H1 (cell line): ENCODE measurements at regions not wholly inside any gene's neighbourhood (a gene's known extent, or its start where the extent isn't known, plus 50 kb on each side); places are given as distances from the start of the nearest gene placed in this dataset.
A peak's percentile ranks its signal among the peaks of the same experiment; 100 is the strongest.

Experiments
- CTCF ChIA-PET: fragments of 300-600 bp; sonication (Branson Sonifier 250); formaldehyde crosslinking; loops from one replicate; lab custom pipeline; 2021; ENCODE audit not compliant: partially characterized antibody; lab: Charles Lee
- POLR2A ChIA-PET: fragments of 300-600 bp; sonication (Branson Sonifier 250); formaldehyde crosslinking; loops from one replicate; lab custom pipeline; 2021; ENCODE audit warnings: inconsistent platforms; ENCODE audit not compliant: partially characterized antibody; lab: Charles Lee
- DNase-seq, 2 experiments: peaks; one replicate each; pipeline versions ENCODE4 v3.0.0 to v3.0.0-alpha.2; 2010 to 2022; ENCODE audit warnings: low spot score in 2 of 2, low read depth in 1 of 2, mixed read lengths in 1 of 2
- FAIRE-seq: peaks from 2 replicates; lab custom pipeline; 2011; peaks lifted over from hg19 to GRCh38; lab: Jason Lieb, UNC
- H2AFZ ChIP-seq: 2 replicates; pipeline ENCODE4 v1.8.1; 2012; ENCODE audit warnings: low read length, inconsistent platforms
- H2AK5ac ChIP-seq: 2 replicates; pipeline ENCODE4 v1.6.1; 2013; ENCODE audit warnings: low read depth, low read length
- H2BK120ac ChIP-seq: replicated peaks from 2 replicates; pipeline ENCODE3; 2013; ENCODE audit warnings: low read depth, low read length, inconsistent platforms
- H2BK12ac ChIP-seq: 2 replicates; pipeline ENCODE4 v1.6.1; 2013; ENCODE audit warnings: low read depth, low read length
- H2BK15ac ChIP-seq: 2 replicates; pipeline ENCODE4 v1.6.1; 2013; ENCODE audit warnings: low read length
- H2BK20ac ChIP-seq: 2 replicates; pipeline ENCODE4 v1.6.1; 2013; ENCODE audit warnings: low read length
- H2BK5ac ChIP-seq: 2 replicates; pipeline ENCODE4 v1.6.1; 2013; ENCODE audit warnings: low read depth, low read length
- H3K14ac ChIP-seq: 2 replicates; pipeline ENCODE4 v1.6.1; 2013; ENCODE audit warnings: inconsistent platforms; ENCODE audit not compliant: insufficient read length
- H3K18ac ChIP-seq: 2 replicates; pipeline ENCODE4 v1.6.1; 2013; ENCODE audit warnings: low read length; ENCODE audit errors: extremely low read depth
- H3K23ac ChIP-seq: 2 replicates; pipeline ENCODE4 v1.6.1; 2013; ENCODE audit warnings: inconsistent platforms; ENCODE audit not compliant: insufficient read length
- H3K23me2 ChIP-seq: 2 replicates; pipeline ENCODE4 v1.6.1; 2013; ENCODE audit warnings: low read depth, low read length
- H3K27ac ChIP-seq: 2 replicates; pipeline ENCODE4 v1.6.1; 2011; ENCODE audit warnings: low read depth, low read length, inconsistent platforms
- H3K27me3 ChIP-seq, 4 experiments: replicated peaks in 1 of 4; 1 replicate in 1 of 4; 2 replicates in 3 of 4; pipeline versions ENCODE4 v1.6.1 to v1.8.1; 2011 to 2013; ENCODE audit warnings: low read length in 3 of 4, mild to moderate bottlenecking in 3 of 4, inconsistent platforms in 2 of 4, mixed read lengths in 2 of 4, moderate library complexity in 1 of 4; ENCODE audit not compliant: control insufficient read depth in 3 of 4, insufficient read depth in 3 of 4; ENCODE audit errors: extremely low read depth in 1 of 4
- H3K36me3 ChIP-seq, 4 experiments: 2 replicates each; pipeline versions ENCODE4 v1.6.1 to v1.8.1; 2011 to 2013; ENCODE audit warnings: mild to moderate bottlenecking in 4 of 4, low read length in 3 of 4, moderate library complexity in 2 of 4, control low read depth in 1 of 4, inconsistent platforms in 1 of 4; ENCODE audit not compliant: insufficient read depth in 4 of 4, control insufficient read depth in 2 of 4
- H3K4ac ChIP-seq: replicated peaks from 2 replicates; pipeline ENCODE3; 2013; ENCODE audit warnings: low read length, low read depth, mixed read lengths, inconsistent platforms; ENCODE audit not compliant: insufficient read length
- H3K4me1 ChIP-seq, 4 experiments: replicated peaks in 1 of 4; 1 replicate in 1 of 4; 2 replicates in 3 of 4; pipeline versions ENCODE4 v1.6.1 to v1.8.1; 2011 to 2013; ENCODE audit warnings: low read length in 3 of 4, inconsistent platforms in 2 of 4, mixed read lengths in 1 of 4; ENCODE audit not compliant: insufficient read depth in 4 of 4, control insufficient read depth in 3 of 4
- H3K4me2 ChIP-seq, 2 experiments: 2 replicates each; pipeline versions ENCODE4 v1.6.1 to v1.8.1; 2011 to 2013; ENCODE audit warnings: low read depth in 2 of 2, low read length in 2 of 2, control low read depth in 1 of 2, inconsistent platforms in 1 of 2, mild to moderate bottlenecking in 1 of 2; ENCODE audit not compliant: insufficient read depth in 1 of 2
- H3K4me3 ChIP-seq, 4 experiments: fragments of 200-600, 300-600 bp in 1 of 4; sonication (generic), shearing (Covaris generic), sonication (Bioruptor Twin) in 1 of 4; 2 replicates each; pipeline versions ENCODE4 v1.5.1 to v1.8.1; 2011 to 2016; ENCODE audit warnings: low read length in 4 of 4, low read depth in 3 of 4, control low read depth in 2 of 4, inconsistent platforms in 2 of 4, mild to moderate bottlenecking in 2 of 4, mixed read lengths in 1 of 4, moderate library complexity in 1 of 4; ENCODE audit not compliant: insufficient read depth in 2 of 4; ENCODE audit errors: extremely low read depth in 1 of 4
- H3K56ac ChIP-seq: replicated peaks from 2 replicates; pipeline ENCODE3; 2013; ENCODE audit warnings: low read depth, mild to moderate bottlenecking, mixed read lengths, low read length, inconsistent platforms; ENCODE audit not compliant: insufficient read length
- H3K79me1 ChIP-seq: 2 replicates; pipeline ENCODE4 v1.6.1; 2013; ENCODE audit warnings: low read depth, low read length, control low read depth
- H3K79me2 ChIP-seq, 2 experiments: 2 replicates each; pipeline versions ENCODE4 v1.6.1 to v1.8.1; 2012 to 2013; ENCODE audit warnings: low read length in 2 of 2, mild to moderate bottlenecking in 2 of 2, inconsistent platforms in 1 of 2; ENCODE audit not compliant: insufficient read depth in 2 of 2, control insufficient read depth in 1 of 2
- H3K9ac ChIP-seq, 4 experiments: replicated peaks in 1 of 4; 1 replicate in 1 of 4; 2 replicates in 3 of 4; pipeline versions ENCODE4 v1.6.1 to v1.8.1; 2011 to 2013; ENCODE audit warnings: low read depth in 3 of 4, low read length in 3 of 4, control low read depth in 2 of 4, mild to moderate bottlenecking in 2 of 4, moderate library complexity in 2 of 4, inconsistent platforms in 1 of 4; ENCODE audit errors: extremely low read depth in 1 of 4
- H3K9me3 ChIP-seq, 2 experiments: 2 replicates each; pipeline versions ENCODE4 v1.6.1 to v1.8.1; 2012 to 2013; ENCODE audit warnings: mild to moderate bottlenecking in 2 of 2, moderate library complexity in 2 of 2, control low read depth in 1 of 2, inconsistent platforms in 1 of 2, low read depth in 1 of 2, low read length in 1 of 2, mixed read lengths in 1 of 2; ENCODE audit not compliant: insufficient read depth in 2 of 2
- H4K20me1 ChIP-seq, 2 experiments: replicated peaks in 1 of 2; 2 replicates each; pipeline versions ENCODE3 to v1.8.1; 2011 to 2013; ENCODE audit warnings: inconsistent platforms in 2 of 2, low read length in 2 of 2, mild to moderate bottlenecking in 1 of 2; ENCODE audit not compliant: insufficient read depth in 2 of 2, control insufficient read depth in 1 of 2
- H4K5ac ChIP-seq: 2 replicates; pipeline ENCODE4 v1.6.1; 2013; ENCODE audit warnings: low read length, low read depth, mixed read lengths, inconsistent platforms; ENCODE audit not compliant: insufficient read length
- H4K8ac ChIP-seq: 2 replicates; pipeline ENCODE4 v1.8.0; 2013; ENCODE audit warnings: mild to moderate bottlenecking, moderate library complexity, low read length, inconsistent platforms; ENCODE audit not compliant: insufficient read depth; ENCODE audit errors: extremely low read depth
- H4K91ac ChIP-seq: replicated peaks from 2 replicates; pipeline ENCODE3; 2013; ENCODE audit warnings: low read length, mixed read lengths, inconsistent platforms; ENCODE audit not compliant: insufficient read length
- CHD1 ChIP-seq: IDR thresholded peaks from 2 replicates; pipeline ENCODE4 v1.6.1; 2012; ENCODE audit warnings: low read depth, low read length, improper control_type of control experiment
- CHD2 ChIP-seq: IDR thresholded peaks from 2 replicates; pipeline ENCODE4 v1.6.1; 2012; ENCODE audit warnings: low read length, improper control_type of control experiment
- CREB1 ChIP-seq: IDR thresholded peaks from 2 replicates; pipeline ENCODE4 v1.6.1; 2012; ENCODE audit warnings: inconsistent platforms
- CTCF ChIP-seq, 3 experiments: IDR thresholded peaks; 1 replicate in 2 of 3; 2 replicates in 1 of 3; pipeline versions ENCODE4 v1.5.1 to v1.6.1; 2011; ENCODE audit warnings: low read length in 3 of 3, mild to moderate bottlenecking in 3 of 3, inconsistent platforms in 2 of 3, low read depth in 1 of 3, moderate library complexity in 1 of 3; ENCODE audit not compliant: insufficient read depth in 1 of 3; ENCODE audit errors: control extremely low read depth in 1 of 3
- KDM4A ChIP-seq: IDR thresholded peaks from one replicate; pipeline ENCODE4 v1.7.1; 2012; ENCODE audit warnings: low read depth, mild to moderate bottlenecking, moderate library complexity, low read length, inconsistent platforms; ENCODE audit not compliant: severe bottlenecking
- MAFK ChIP-seq: IDR thresholded peaks from 2 replicates; pipeline ENCODE4 v1.6.1; 2012; ENCODE audit warnings: low read depth, mild to moderate bottlenecking, improper control_type of control experiment, low read length
- RBBP5 ChIP-seq: IDR thresholded peaks from 2 replicates; pipeline ENCODE4 v1.7.1; 2012; ENCODE audit warnings: low read depth, mild to moderate bottlenecking, inconsistent platforms, low read length, moderate library complexity, borderline replicate concordance
- TAF1 ChIP-seq: IDR thresholded peaks from 2 replicates; pipeline ENCODE4 v1.6.1; 2011; ENCODE audit warnings: mild to moderate bottlenecking, low read depth, low read length
- TBP ChIP-seq: IDR thresholded peaks from 2 replicates; pipeline ENCODE4 v1.6.1; 2011; ENCODE audit warnings: low read depth, low read length, improper control_type of control experiment
- WGBS, 2 experiments: shearing (Covaris generic) in 1 of 2; methylation state at CpG; one replicate each; pipeline versions ENCODE4 v1.1.6 to v1.1.7; 2013 to 2015; ENCODE audit warnings: low lambda C conversion rate in 2 of 2, mixed read lengths in 2 of 2, inconsistent platforms in 1 of 2, low coverage in 1 of 2, missing lambda C conversion rate in 1 of 2; ENCODE audit not compliant: insufficient replicate concordance in 2 of 2, insufficient coverage in 1 of 2, insufficient read length in 1 of 2; ENCODE audit errors: extremely low coverage in 1 of 2, missing lambda C conversion rate in 1 of 2; 5-methylcytosine and 5-hydroxymethylcytosine counted together

GRCh38 chr18:77482190-77483085 is 232.8 kb downstream of the GALR1 start:
- Histone ChIP-seq H3K27me3 (peaks cover 0 to 1% (median 0%) of the 10 kb centered on the region in 4 experiments; a peak in 1 of 7 replicates), H2BK12ac (no peak overlapping the region), H3K23me2 (no peaks in the 10 kb centered on the region), H3K79me1 (no peaks in the 10 kb centered on the region), H3K36me3 (no peaks in the 10 kb centered on the region), H2BK15ac (peak overlapping the region; percentile 18; the same call in 1 of the 2 replicates), H3K4ac (no peak overlapping the region), H4K20me1 (no peaks in the 10 kb centered on the region), H2AFZ (no peak overlapping the region), H3K79me2 (no peaks in the 10 kb centered on the region), H3K4me3 (no peak overlapping the region), H2BK5ac (no peak overlapping the region), H2BK20ac (no peak overlapping the region), H2BK120ac (no peak overlapping the region), H3K4me1 (no peaks in the 10 kb centered on the region), H4K91ac (no peak overlapping the region), H3K56ac (no peak overlapping the region), H3K18ac (no peak overlapping the region), H2AK5ac (no peak overlapping the region), H4K5ac (no peak overlapping the region), H4K8ac (no peak overlapping the region), H3K9ac (no peak overlapping the region), H3K9me3 (no peaks in the 10 kb centered on the region), H3K4me2 (no peak overlapping the region), H3K14ac (no peak overlapping the region), H3K27ac (no peak overlapping the region), H3K23ac (no peak overlapping the region)
- DNase-seq (no peak), FAIRE-seq (no peak)
- ChIA-PET POLR2A (no interaction called here), CTCF (interaction anchor here (0.9 to 1.2 kb wide), 3 partner anchors 8 to 169 kb away, joined by 3 read pairs; no protein-coding TSS in a partner anchor)
- WGBS, 2 experiments, result 82% methylated on average over 10 of the region's 10 CpGs; no CpG with 5 or more reads in 1 of the 2 experiments
- TF ChIP-seq CREB1, result no peak
- TF ChIP-seq RBBP5, result no peak
- no peak for TF ChIP-seq MAFK
- TF ChIP-seq CHD2, result no peak
- TF ChIP-seq TBP, result no peak
- TF ChIP-seq TAF1, result no peak
- no peak for TF ChIP-seq CHD1
- TF ChIP-seq KDM4A, result no peak
- TF ChIP-seq CTCF (IDR thresholded peaks at IDR 0.05; ENCODE audit: control extremely low read depth in 1 of 3, insufficient read depth in 1 of 3, low read depth in 1 of 3, low read length in 3 of 3), result no peak
